Breast epithelium (tissue), 3 donors: ENCODE measurements at regions not wholly inside any gene's neighbourhood (a gene's known extent, or its start where the extent isn't known, plus 50 kb on each side); places are given as distances from the start of the nearest gene placed in this dataset.

Experiments
- POLR2A ChIP-seq: fragments of 450-650 bp; IDR thresholded peaks from one replicate; pipeline ENCODE4 v1.6.1; 2016; ENCODE audit warnings: antibody characterized with exemption, mild to moderate bottlenecking, moderate library complexity
- POLR2AphosphoS5 ChIP-seq, 3 donors: sonication (generic); formaldehyde crosslinking; IDR thresholded peaks; one replicate each; pipeline ENCODE4 v1.6.1; 2017; ENCODE audit warnings: antibody characterized with exemption in 3 of 3
- TF ChIP-seq, protein P1 (sequence below), 3 donors: fragments of 450-650 bp; IDR thresholded peaks; one replicate each; pipeline ENCODE4 v1.5.1; 2016 to 2017; ENCODE audit warnings: antibody characterized with exemption in 3 of 3, mild to moderate bottlenecking in 3 of 3, moderate library complexity in 3 of 3

DNA sequence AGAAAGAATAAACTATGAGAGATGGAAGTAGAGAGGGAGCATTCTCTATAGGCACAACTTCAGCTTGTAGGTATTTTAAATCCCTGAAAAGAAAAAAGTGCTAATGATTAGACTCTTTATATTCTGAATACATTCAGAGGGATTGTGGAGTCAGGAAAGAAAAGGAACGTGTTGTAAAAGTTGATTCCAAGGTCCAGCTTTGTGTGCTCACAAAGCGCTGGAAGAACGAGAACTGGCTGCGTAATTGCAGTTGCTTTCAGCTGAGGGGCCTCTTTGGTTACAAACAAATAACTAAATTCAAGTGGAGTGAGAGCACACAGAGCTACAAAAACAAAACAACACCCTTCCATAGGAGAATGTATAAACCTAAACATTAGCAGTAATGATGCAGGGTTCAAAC is 1040.4 kb upstream of the WWC1 start:
- TF ChIP-seq POLR2A (no peak), POLR2AphosphoS5 (IDR thresholded peaks at IDR 0.05) (no peak)
- TF ChIP-seq, protein P1, sequence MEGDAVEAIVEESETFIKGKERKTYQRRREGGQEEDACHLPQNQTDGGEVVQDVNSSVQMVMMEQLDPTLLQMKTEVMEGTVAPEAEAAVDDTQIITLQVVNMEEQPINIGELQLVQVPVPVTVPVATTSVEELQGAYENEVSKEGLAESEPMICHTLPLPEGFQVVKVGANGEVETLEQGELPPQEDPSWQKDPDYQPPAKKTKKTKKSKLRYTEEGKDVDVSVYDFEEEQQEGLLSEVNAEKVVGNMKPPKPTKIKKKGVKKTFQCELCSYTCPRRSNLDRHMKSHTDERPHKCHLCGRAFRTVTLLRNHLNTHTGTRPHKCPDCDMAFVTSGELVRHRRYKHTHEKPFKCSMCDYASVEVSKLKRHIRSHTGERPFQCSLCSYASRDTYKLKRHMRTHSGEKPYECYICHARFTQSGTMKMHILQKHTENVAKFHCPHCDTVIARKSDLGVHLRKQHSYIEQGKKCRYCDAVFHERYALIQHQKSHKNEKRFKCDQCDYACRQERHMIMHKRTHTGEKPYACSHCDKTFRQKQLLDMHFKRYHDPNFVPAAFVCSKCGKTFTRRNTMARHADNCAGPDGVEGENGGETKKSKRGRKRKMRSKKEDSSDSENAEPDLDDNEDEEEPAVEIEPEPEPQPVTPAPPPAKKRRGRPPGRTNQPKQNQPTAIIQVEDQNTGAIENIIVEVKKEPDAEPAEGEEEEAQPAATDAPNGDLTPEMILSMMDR (IDR thresholded peaks at IDR 0.05), result no peak
